HG02970 (cell line): ENCODE measurements at regions not wholly inside any gene's neighbourhood (a gene's known extent, or its start where the extent isn't known, plus 50 kb on each side); places are given as distances from the start of the nearest gene placed in this dataset.

Source experiments
- ATAC-seq: cut with Tn5 transposase; IDR thresholded peaks from one replicate; pipeline ENCODE4 v1.9.1; 2021; ENCODE audit warnings: mild to moderate bottlenecking, moderate library complexity, moderate number of reproducible peaks; ENCODE audit not compliant: unreplicated experiment, low FRiP score

GRCh38 chr6:95478941-95479340 is 98.4 kb upstream of the MANEA start:
- ATAC-seq: no peak

GRCh38 chr6:95487817-95488216 is 89.5 kb upstream of the MANEA start:
- ATAC-seq: no peak

GRCh38 chr6:95489185-95489863 is 88.0 kb upstream of the MANEA start:
- ATAC-seq: no peak

GRCh38 chr6:95496769-95497426 is 80.4 kb upstream of the MANEA start:
- ATAC-seq: no peak

GRCh38 chr6:95501032-95501904 is 76.1 kb upstream of the MANEA start:
- no peak for ATAC-seq

- no peak for ATAC-seq
Measured at GRCh38 chr6:95503568-95503967, 73.8 kb upstream of the MANEA start.

GRCh38 chr6:95511404-95511803 is 65.9 kb upstream of the MANEA start:
- no peak for ATAC-seq

- no peak for ATAC-seq
Measured at GRCh38 chr6:95515975-95516374, 61.4 kb upstream of the MANEA start.

GRCh38 chr6:95517004-95517403 is 60.3 kb upstream of the MANEA start:
- ATAC-seq: no peak

- no peak for ATAC-seq
Measured at GRCh38 chr6:95517568-95517967, 59.8 kb upstream of the MANEA start.

GRCh38 chr6:95518630-95519227 is 58.6 kb upstream of the MANEA start:
- ATAC-seq: no peak

- ATAC-seq: no peak
Measured at GRCh38 chr6:95519228-95520037, 57.9 kb upstream of the MANEA start.

GRCh38 chr6:95521181-95521580 is 56.2 kb upstream of the MANEA start:
- ATAC-seq: no peak
